ENCODE measurements at regions not wholly inside any gene's neighbourhood (a gene's known extent, or its start where the extent isn't known, plus 50 kb on each side); places are given as distances from the start of the nearest gene placed in this dataset.

DNA sequence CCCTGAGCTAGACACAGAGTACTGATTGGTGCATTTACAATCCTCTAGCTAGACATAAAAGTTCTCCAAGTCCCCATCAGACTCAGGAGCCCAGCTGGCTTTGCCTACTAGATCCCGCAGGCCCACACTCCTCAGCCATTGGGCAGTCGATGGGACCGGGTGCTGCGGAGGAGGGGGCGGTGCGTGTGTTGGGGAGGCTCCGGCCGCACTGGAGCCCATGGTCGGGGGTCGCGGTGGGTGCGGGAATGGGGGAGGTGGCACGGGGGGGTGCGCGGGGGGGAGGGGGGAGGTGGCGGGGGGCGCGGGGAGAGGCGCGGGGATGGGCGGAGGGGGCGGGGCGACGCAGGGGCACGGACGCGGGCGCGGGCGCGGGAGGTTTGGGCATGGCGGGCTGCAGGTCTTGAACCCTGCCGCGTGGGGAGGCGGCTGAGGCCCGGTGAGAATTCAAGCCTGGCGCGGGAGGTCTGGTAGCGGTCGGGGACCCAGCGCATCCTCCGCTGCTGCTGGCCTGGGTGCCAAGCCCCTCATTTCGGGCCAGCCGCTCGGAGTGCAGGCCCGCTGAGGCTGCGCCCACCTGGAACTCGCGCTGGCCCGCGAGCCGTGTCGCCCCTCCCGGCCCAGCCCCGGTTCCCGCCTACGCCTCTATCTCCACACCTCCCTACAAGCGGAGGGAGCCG, 674.1 kb downstream of the SLITRK5 start:
- TF ChIP-seq CTCF (IDR thresholded peaks at IDR 0.05 in 2 of 3, conservative IDR thresholded peaks at IDR 0.05 in 1 of 3; ENCODE audit: borderline replicate concordance in 1 of 3, insufficient read depth in 1 of 3, low read depth in 2 of 3, low read length in 2 of 3) (no peak), FOSL1 (IDR thresholded peaks at IDR 0.05; ENCODE audit: low read depth) (no peak)

All from HCT116 (cell line).